Lower leg skin (tissue), 4 donors: ENCODE measurements at regions not wholly inside any gene's neighbourhood (a gene's known extent, or its start where the extent isn't known, plus 50 kb on each side); places are given as distances from the start of the nearest gene placed in this dataset.

ENCODE experiments used
- DNase-seq, 2 donors: peaks; one replicate each; pipeline ENCODE4 v3.0.0-alpha.2; 2019; ENCODE audit warnings: low spot score in 2 of 2
- H3K4me3 ChIP-seq: fragments of 200-600 bp; sonication (generic); 2 replicates; pipeline ENCODE4 v1.5.1; 2017; ENCODE audit warnings: mild to moderate bottlenecking, low read depth; ENCODE audit not compliant: poor library complexity, severe bottlenecking
- CTCF ChIP-seq, 3 donors: fragments of 450-650 bp; IDR thresholded peaks; one replicate each; pipeline ENCODE4 v1.5.1; 2016; ENCODE audit warnings: antibody characterized with exemption in 3 of 3, mild to moderate bottlenecking in 3 of 3, moderate library complexity in 2 of 3
- POLR2A ChIP-seq, 2 donors: fragments of 450-650 bp; IDR thresholded peaks; one replicate each; pipeline ENCODE4 v1.6.1; 2016 to 2017; ENCODE audit warnings: antibody characterized with exemption in 2 of 2, mild to moderate bottlenecking in 1 of 2, moderate library complexity in 1 of 2
- WGBS, 2 donors: methylation state at CpG; one replicate each; pipeline ENCODE4 v1.1.5; 2018; 5-methylcytosine and 5-hydroxymethylcytosine counted together
- intact Hi-C: fragments of 100-400 bp; cut with DNase I; formaldehyde crosslinking; loops from one replicate; pipeline ENCODE4 v1.15.0; 2023; ENCODE audit warnings: low total_unique reads

GRCh38 chr4:31617667-31618066 is 897.5 kb downstream of the PCDH7 start:
- H3K4me3 ChIP-seq, result no peak overlapping the region
- no peak for DNase-seq
- 60 to 68% methylated on average over 1 of the region's 1 CpG for WGBS, 2 donors
- intact Hi-C loops, result no loop called here
- TF ChIP-seq CTCF (IDR thresholded peaks at IDR 0.05), result no peak
- TF ChIP-seq POLR2A (IDR thresholded peaks at IDR 0.05), result no peak

GRCh38 chr4:31620476-31620875 is 900.3 kb downstream of the PCDH7 start:
- no peak for DNase-seq
- intact Hi-C loops, result no loop called here
- TF ChIP-seq CTCF (IDR thresholded peaks at IDR 0.05) (no peak), POLR2A (IDR thresholded peaks at IDR 0.05) (no peak)
- WGBS, 2 donors, result 39 to 52% methylated on average over 2 of the region's 2 CpGs
- no peak overlapping the region for H3K4me3 ChIP-seq

GRCh38 chr4:31645236-31645635 is 925.1 kb downstream of the PCDH7 start:
- no peak overlapping the region for H3K4me3 ChIP-seq
- intact Hi-C loops, result no loop called here
- TF ChIP-seq CTCF (IDR thresholded peaks at IDR 0.05) (no peak), POLR2A (IDR thresholded peaks at IDR 0.05) (no peak)
- 91 to 92% methylated on average over 4 of the region's 4 CpGs for WGBS, 2 donors
- no peak for DNase-seq

DNA sequence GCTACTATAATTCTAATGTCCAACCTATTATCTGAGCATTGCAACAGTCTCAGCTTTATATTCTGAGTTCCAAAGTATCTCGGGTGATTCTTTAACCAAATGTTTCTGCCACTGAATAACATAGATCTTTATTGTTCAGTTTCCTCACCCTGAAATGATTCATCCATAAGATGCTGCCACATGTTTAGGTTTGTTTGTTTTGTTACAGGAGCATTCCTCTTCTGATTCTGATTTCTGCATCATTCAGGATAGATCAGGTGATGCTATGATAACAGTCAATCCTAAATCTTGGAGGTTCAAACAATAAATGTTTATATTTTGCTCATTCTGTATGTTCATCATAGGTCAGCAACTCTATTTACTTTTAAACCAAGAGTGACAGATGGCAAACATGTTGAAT is 927.6 kb downstream of the PCDH7 start:
- intact Hi-C loops, result no loop called here
- WGBS, 2 donors, result 77 to 82% methylated on average over 1 of the region's 1 CpG
- no peak overlapping the region for H3K4me3 ChIP-seq
- DNase-seq, result no peak
- no peak for TF ChIP-seq POLR2A (IDR thresholded peaks at IDR 0.05)
- TF ChIP-seq CTCF (IDR thresholded peaks at IDR 0.05), result no peak

DNA sequence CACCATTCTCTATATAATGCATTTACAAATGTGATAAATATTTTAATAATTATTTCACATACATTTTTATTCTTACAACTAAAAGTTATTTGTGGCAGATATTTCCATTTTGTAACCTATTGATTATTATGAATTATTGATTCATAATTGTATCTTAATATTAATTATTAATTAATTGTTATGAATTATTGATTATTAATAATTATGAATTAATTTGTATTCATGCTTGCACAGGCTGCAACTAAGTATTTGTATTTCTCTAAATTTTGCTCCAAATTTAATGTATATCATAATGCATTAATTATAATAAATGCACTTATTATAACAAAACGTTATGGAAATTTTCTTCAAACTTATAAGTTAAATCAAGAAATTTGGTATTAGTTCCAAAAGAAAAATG is 929.7 kb downstream of the PCDH7 start:
- 0 to 94% methylated on average over 1 of the region's 1 CpG for WGBS, 2 donors
- H3K4me3 ChIP-seq, result no peak overlapping the region
- no peak for DNase-seq
- intact Hi-C loops, result no loop called here
- TF ChIP-seq POLR2A (IDR thresholded peaks at IDR 0.05) (no peak), CTCF (IDR thresholded peaks at IDR 0.05) (no peak)

DNA sequence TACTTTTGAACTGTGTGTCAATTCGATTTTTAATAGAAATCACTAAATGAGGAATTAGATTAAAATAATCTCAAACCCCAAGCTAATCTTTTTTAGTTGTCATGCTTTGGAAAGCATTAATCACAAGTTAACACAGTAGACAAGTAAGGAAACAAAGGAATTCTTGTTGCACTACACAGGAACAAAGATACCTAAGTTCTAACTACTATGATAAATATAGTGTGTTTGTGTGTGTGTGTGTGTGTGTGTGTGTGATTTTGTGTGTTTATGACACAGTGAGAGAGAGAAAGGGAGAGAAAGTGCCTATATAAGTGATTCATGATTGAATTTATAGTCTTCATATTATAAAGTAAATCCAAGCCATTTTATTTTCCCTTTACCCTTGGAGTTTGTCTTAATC is 931.4 kb downstream of the PCDH7 start:
- TF ChIP-seq POLR2A (IDR thresholded peaks at IDR 0.05), result no peak
- no peak for TF ChIP-seq CTCF (IDR thresholded peaks at IDR 0.05)
- no peak overlapping the region for H3K4me3 ChIP-seq
- DNase-seq, result no peak
- intact Hi-C loops, result no loop called here
- 69 to 83% methylated on average over 1 of the region's 1 CpG for WGBS, 2 donors
